ENCODE measurements at regions not wholly inside any gene's neighbourhood (a gene's known extent, or its start where the extent isn't known, plus 50 kb on each side); places are given as distances from the start of the nearest gene placed in this dataset.

DNA sequence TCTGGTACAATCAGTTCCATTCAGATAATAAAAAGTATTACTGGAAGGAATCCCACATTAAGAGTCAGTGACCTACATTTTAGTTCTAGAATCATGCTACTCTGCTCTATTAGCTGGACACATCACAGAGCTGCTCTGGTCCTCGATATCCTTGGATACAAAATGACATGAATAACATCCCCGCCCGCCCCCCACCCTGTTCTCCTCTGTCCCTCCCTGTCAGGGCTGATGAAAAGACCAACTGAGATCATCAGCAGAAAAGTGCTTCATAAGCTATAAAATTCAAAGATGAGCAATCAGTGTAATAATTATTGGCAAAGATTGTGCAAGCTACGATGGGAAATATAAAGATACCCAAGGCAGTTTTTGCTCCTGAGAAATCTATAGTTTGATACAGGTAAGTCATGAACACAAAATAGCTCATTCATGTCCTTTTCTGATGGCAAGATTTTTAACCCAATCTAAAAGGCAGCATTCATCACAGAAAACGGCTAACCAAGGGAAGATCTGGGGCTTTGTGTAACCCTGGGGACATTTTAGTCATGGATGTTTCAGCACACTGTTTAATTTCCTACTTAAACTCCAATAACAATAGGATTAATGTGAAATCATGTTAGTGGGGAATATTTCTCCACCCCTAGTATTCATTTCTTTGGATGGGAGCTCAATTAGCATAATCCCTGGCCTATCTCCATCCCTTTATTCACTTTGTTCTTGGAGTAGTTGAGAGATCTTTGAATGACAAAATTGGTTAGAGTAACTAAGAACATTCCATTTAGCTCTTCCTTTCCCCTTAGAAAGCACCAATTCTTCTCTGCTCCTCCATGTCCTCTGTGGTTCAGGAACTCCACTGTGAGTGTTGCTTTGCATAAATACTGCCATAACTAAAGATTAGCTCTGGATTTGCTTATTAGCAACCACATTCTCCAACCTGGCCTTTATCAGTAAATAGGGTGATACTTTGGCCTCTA, 459.4 kb upstream of the GRIA1 start:
- Histone ChIP-seq H3K4me3 (ENCODE audit: low read depth in 1 of 2, low read length in 2 of 2) (no peak overlapping the region), H3K27ac (ENCODE audit: low read length) (no peak overlapping the region), H3K9me3 (ENCODE audit: insufficient read depth, low read length, severe bottlenecking) (no peaks in the 10 kb centered on the region), H3K79me2 (ENCODE audit: insufficient read depth, low read length) (no peaks in the 10 kb centered on the region), H3K27me3 (ENCODE audit: insufficient read depth, low read length, poor library complexity) (no peaks in the 10 kb centered on the region), H2AFZ (ENCODE audit: low read depth, low read length) (no peak overlapping the region), H4K20me1 (ENCODE audit: insufficient read depth, low read length) (no peaks in the 10 kb centered on the region), H3K9ac (ENCODE audit: low read depth, low read length) (no peak overlapping the region), H3K36me3 (ENCODE audit: insufficient read depth, low read length) (no peaks in the 10 kb centered on the region), H3K4me1 (ENCODE audit: insufficient read depth, low read length) (no peaks in the 10 kb centered on the region), H3K4me2 (ENCODE audit: insufficient read depth, low read length) (no peak overlapping the region)
- ATAC-seq (ENCODE audit: insufficient read depth, low read depth): no peak
- DNase-seq: no peak
- TF ChIP-seq, protein P1, sequence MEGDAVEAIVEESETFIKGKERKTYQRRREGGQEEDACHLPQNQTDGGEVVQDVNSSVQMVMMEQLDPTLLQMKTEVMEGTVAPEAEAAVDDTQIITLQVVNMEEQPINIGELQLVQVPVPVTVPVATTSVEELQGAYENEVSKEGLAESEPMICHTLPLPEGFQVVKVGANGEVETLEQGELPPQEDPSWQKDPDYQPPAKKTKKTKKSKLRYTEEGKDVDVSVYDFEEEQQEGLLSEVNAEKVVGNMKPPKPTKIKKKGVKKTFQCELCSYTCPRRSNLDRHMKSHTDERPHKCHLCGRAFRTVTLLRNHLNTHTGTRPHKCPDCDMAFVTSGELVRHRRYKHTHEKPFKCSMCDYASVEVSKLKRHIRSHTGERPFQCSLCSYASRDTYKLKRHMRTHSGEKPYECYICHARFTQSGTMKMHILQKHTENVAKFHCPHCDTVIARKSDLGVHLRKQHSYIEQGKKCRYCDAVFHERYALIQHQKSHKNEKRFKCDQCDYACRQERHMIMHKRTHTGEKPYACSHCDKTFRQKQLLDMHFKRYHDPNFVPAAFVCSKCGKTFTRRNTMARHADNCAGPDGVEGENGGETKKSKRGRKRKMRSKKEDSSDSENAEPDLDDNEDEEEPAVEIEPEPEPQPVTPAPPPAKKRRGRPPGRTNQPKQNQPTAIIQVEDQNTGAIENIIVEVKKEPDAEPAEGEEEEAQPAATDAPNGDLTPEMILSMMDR (IDR thresholded peaks at IDR 0.05; ENCODE audit: borderline replicate concordance, extremely low read depth, low read length, poor library complexity, severe bottlenecking): no peak
- TF ChIP-seq EZH2 (IDR thresholded peaks at IDR 0.05; ENCODE audit: borderline replicate concordance, low read depth, low read length, severe bottlenecking): no peak

DNA sequence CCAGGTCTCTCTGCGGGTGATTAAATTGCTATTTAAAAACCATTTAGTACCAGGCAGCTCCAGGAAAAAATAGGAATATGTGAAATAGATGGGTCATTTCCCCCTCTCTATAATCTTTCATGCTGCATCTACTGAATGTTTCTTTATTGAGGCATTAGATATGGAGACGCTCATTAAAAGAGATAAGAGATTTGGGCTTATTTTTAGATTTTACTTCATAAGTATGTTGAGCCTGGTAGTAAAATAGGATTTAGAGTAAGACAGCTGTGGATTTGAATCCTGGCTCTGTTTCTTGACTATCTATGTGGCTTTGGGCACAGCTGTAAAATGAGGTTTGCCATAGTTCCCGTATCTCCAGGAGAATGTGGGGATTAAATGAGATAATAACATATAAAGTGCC, 451.0 kb upstream of the GRIA1 start:
- H3K4me1 ChIP-seq (ENCODE audit: insufficient read depth, low read length): no peaks in the 10 kb centered on the region
- no peak overlapping the region for H3K4me3 ChIP-seq (ENCODE audit: low read depth in 1 of 2, low read length in 2 of 2)
- no peak overlapping the region for H3K27ac ChIP-seq (ENCODE audit: low read length)
- TF ChIP-seq EZH2 (IDR thresholded peaks at IDR 0.05; ENCODE audit: borderline replicate concordance, low read depth, low read length, severe bottlenecking): no peak
- TF ChIP-seq, protein P1 (IDR thresholded peaks at IDR 0.05; ENCODE audit: borderline replicate concordance, extremely low read depth, low read length, poor library complexity, severe bottlenecking): no peak
- H3K9me3 ChIP-seq (ENCODE audit: insufficient read depth, low read length, severe bottlenecking): no peaks in the 10 kb centered on the region
- no peaks in the 10 kb centered on the region for H3K27me3 ChIP-seq (ENCODE audit: insufficient read depth, low read length, poor library complexity)
- H3K9ac ChIP-seq (ENCODE audit: low read depth, low read length): no peak overlapping the region
- no peaks in the 10 kb centered on the region for H3K79me2 ChIP-seq (ENCODE audit: insufficient read depth, low read length)
- H2AFZ ChIP-seq (ENCODE audit: low read depth, low read length): no peak overlapping the region
- DNase-seq (no peak), ATAC-seq (ENCODE audit: insufficient read depth, low read depth) (no peak)
- H4K20me1 ChIP-seq (ENCODE audit: insufficient read depth, low read length): no peaks in the 10 kb centered on the region
- H3K36me3 ChIP-seq (ENCODE audit: insufficient read depth, low read length): no peaks in the 10 kb centered on the region
- no peak overlapping the region for H3K4me2 ChIP-seq (ENCODE audit: insufficient read depth, low read length)

DNA sequence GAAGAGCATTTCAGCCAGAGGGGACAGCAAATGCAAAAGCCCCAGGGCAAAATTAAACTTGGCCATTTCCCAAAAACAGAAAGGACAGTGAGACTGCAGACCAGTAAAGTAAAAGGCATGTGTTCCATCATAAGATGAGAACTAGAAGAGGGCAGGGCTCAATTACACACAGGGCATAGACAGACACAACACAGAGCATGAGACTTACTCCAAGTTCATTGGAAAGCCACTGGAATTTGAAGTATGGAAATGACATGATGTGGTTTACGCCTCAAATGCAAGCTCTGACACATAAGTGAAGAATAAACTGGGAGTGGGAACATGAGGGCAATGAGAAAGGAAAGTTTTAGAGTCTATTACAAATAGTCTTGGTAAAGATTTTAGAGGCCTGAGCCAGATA, 446.6 kb upstream of the GRIA1 start:
- no peak for DNase-seq
- Histone ChIP-seq H3K27ac (ENCODE audit: low read length) (no peak overlapping the region), H3K4me2 (ENCODE audit: insufficient read depth, low read length) (no peak overlapping the region), H3K79me2 (ENCODE audit: insufficient read depth, low read length) (no peaks in the 10 kb centered on the region), H3K27me3 (ENCODE audit: insufficient read depth, low read length, poor library complexity) (no peaks in the 10 kb centered on the region), H2AFZ (ENCODE audit: low read depth, low read length) (no peak overlapping the region), H4K20me1 (ENCODE audit: insufficient read depth, low read length) (no peaks in the 10 kb centered on the region), H3K4me1 (ENCODE audit: insufficient read depth, low read length) (no peaks in the 10 kb centered on the region), H3K36me3 (ENCODE audit: insufficient read depth, low read length) (no peaks in the 10 kb centered on the region), H3K9ac (ENCODE audit: low read depth, low read length) (no peak overlapping the region), H3K9me3 (ENCODE audit: insufficient read depth, low read length, severe bottlenecking) (no peaks in the 10 kb centered on the region), H3K4me3 (ENCODE audit: low read depth in 1 of 2, low read length in 2 of 2) (no peak overlapping the region)
- TF ChIP-seq EZH2 (IDR thresholded peaks at IDR 0.05; ENCODE audit: borderline replicate concordance, low read depth, low read length, severe bottlenecking): no peak
- TF ChIP-seq, protein P1 (IDR thresholded peaks at IDR 0.05; ENCODE audit: borderline replicate concordance, extremely low read depth, low read length, poor library complexity, severe bottlenecking): no peak
- ATAC-seq (ENCODE audit: insufficient read depth, low read depth): no peak

All from DND-41 (cell line).